NOMO-1 (cell line): ENCODE measurements at regions not wholly inside any gene's neighbourhood (a gene's known extent, or its start where the extent isn't known, plus 50 kb on each side); places are given as distances from the start of the nearest gene placed in this dataset.

Experiments used
- DNase-seq, 2 experiments: peaks; one replicate each; lab custom pipeline; 2025; ENCODE audit not compliant: unreplicated experiment in 2 of 2; lab: John Stamatoyannopoulos, UW

- no peak for DNase-seq
These were observed 57.8 kb upstream of the PLAC8 start for GRCh38 chr4:83172371-83172770.

- no peak for DNase-seq
These were observed 57.0 kb upstream of the PLAC8 start for GRCh38 chr4:83171436-83172039.

- peak; percentile 30 to 63 for DNase-seq
These were observed 56.4 kb upstream of the PLAC8 start for GRCh38 chr4:83170952-83171399.
